Activated CD8-positive, alpha-beta memory T cell treated with anti-CD3 and anti-CD28 coated beads for 48 hours (primary cell): ENCODE measurements at regions not wholly inside any gene's neighbourhood (a gene's known extent, or its start where the extent isn't known, plus 50 kb on each side); places are given as distances from the start of the nearest gene placed in this dataset.
"Not testable (repeated sequence)": the region's sequence is repeated elsewhere in the genome, so short reads cannot be mapped to it uniquely, and the experiment has no call there.

Experiments
- DNase-seq, 3 experiments: peaks; one replicate each; pipeline ENCODE4 v3.0.0-alpha.2; 2020; ENCODE audit warnings: low read depth in 2 of 3, low spot score in 2 of 3

DNA sequence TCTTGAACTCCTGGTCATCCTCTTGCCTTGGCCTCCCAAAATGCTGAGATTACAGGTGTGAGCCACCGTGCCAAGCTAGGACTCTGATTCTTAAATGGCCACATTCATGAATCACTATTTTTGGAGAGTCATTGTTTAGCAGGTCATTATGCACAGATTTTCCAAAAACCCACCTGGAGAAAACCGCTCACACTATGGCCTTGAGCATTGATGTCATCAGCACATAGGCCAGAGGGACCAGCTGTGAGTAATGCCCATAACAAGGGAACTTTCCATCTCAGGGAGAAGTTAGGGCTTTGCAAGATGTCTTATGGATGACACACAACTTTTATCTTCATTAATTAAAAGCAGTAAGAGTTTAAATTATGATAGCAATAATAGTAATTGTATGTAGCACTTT lies 86.4 kb upstream of the KIF5B start:
- DNase-seq: no peak

DNA sequence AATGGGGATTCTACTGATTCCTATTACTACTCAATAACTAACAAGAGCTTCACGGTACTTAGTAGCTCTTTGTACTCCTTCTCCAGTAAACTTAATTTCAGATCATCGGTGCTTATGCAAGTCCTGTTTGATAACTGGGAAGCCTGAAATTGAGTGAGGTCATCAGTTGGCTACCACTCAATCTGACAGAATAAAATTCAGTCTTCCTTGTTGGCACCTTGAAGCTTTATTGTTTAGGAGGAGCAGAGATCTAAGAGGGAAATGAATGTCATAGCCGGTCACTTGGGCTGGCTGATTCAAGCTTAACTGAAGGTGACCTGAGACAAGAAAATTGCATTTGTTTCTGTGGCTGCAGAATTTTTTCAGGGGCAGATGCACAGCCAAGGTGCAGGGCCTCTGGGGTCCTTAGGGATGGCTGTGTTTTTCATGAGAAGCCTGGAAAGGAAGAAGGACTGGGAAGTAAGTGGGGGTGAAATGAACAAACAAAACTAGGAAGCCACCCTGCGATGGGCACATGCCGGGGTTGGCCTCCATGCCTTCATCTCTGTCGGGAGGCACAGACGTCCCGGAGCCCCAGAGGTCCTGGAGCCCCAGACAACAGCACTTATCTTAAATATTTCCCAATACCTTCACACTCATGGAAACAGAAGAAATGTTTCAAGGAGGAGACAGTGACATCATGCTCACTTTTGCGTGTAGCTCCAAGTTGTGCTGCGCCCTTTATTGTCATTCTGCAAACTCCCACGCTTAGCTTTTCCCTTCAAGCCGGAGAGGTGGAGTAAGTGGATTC lies 85.0 kb upstream of the KIF5B start:
- DNase-seq: no peak

DNA sequence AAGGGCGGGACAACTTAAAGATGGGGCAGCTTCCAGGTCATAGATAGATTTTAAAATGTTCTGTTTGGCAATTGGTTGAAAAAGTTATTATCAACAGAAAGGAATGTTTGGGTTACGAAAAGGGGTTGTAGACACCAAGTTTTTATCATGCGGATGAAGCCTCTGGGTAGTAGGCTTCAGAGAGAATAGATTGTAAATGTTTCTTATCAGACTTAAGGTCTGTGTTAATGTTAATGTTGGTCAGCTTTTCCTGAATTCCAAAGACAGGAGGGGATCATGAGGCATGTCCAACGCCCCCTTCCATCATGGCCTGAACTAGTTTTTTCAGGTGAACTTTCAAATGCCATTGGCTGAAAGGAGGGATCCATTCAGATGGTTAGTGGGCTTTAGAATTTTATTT lies 84.2 kb upstream of the KIF5B start:
- no peak for DNase-seq

DNA sequence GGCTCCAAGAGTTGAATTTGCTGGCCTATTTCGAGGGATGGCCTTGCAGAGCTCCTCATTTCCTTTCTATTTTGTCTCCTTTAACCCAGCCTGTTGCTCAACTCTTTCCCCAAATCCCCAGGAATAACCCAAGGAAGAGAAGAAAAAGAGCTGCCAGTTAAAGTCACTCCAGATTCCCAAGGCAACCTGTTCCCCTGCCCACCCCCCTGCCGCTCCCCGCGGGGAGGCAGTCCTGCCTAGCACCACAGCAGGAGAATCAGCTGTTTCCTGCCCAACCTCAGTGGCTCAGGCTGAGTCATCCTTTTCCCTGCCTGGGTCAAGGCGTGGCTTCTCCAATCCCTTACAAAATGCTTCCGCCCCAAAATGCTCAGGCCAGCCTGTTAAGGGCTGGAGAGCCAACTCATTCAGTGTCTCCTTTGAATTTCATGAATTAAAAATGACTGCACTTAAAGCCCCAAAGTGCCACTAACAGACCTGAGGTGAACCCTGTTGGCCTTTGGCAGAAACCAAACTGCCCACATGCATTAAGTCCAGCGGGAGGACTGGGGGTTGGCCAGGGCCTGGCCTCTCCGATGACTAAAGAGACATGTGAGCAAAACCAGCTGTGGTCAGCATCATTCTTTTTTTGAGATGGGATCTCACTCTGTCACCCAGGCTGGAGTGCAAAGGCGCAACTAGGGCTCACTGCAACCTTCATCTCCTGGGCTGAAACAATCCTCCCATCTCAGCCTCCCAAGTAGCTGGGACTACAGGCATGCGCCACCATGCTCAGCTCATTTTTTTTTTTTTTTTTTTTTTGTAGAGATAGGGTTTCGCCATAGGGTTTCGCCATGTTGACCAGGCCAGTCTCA lies 83.2 kb upstream of the KIF5B start:
- DNase-seq: no peak

DNA sequence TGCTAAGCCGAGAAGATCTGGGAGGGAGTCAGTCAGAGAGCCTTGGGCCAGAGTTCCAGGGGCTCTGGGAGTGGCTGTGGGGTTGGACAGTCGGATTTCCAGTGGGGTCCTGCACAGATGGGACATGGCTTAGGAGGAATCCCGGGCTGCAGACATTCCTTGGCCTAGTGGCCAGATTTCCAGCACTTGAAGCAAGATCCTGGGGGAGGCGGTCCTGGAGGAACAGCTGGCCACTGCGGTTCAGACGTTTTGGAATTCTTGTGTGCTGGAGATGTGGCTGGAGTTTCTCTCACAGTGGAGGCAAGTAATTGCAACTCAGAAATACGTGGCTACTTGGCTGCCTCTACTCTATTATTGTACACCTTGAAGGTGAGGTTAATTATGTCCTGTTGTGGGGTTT lies 80.7 kb upstream of the KIF5B start:
- not testable (repeated sequence) for DNase-seq

DNA sequence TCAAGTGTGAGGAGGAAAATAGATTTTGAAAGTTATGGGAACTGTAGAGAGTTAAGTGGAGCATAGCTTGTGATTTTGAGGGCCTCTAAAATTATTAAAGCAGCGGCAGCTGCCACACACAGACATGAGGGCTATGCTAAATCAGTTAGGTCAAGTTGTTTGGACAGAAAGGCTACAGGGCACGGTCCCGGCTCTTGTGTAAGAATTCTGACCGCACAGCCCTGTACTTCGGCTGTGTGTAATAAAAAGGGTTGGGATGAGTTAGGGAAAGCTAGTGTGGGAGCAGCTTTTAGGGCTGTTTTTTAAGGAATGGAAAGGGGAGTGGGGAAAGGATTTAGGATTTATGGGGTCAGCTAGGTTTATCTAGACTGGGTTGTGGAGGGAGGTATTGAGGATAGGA lies 79.6 kb upstream of the KIF5B start:
- DNase-seq: not testable (repeated sequence)

DNA sequence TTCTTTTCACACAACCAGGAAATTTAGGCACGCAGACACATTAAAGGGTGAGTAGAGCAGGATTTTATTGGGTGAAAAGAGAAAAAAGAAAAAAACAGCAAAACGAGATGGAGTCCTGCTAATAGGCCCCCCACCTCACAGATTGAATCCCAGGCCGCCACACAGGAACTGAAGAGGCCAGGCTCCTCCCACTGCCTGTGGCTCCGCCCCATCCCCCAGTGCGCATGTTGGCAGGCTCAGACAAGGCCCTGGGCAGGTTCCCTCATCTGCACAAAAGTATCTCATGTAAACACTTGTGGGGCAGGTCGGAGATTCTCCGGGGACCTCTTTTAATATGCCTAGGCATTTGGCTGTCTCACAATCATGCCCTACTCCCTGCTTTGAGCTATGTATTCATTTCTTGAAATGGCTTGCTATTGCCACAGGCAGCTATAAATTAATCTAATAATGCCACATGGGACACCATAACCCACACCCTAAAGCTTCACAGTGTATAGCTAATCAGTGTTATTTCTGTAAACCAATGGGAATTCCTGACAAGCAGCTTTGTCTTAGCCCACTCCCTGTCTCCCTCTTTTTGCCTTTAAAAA lies 76.2 kb upstream of the KIF5B start:
- DNase-seq: no peak

DNA sequence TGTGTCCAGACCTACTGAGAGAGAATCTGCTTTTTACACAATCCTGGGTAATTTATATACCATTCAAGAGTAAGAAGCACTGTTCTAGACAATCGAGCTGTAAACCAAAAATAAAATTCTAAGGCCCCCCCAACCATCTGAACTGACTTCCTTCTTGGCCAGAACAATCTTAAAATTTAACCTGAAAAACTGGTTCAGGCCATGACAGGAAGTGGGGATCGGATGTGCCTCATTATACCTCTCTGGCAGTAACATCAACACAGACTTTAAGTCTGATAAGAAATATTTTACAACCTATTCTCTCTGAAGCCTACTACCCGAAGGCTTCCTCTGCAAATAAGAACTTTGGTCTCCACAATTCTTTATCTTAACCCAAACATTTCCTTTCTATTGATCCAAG lies 75.2 kb upstream of the KIF5B start:
- DNase-seq: no peak

DNA sequence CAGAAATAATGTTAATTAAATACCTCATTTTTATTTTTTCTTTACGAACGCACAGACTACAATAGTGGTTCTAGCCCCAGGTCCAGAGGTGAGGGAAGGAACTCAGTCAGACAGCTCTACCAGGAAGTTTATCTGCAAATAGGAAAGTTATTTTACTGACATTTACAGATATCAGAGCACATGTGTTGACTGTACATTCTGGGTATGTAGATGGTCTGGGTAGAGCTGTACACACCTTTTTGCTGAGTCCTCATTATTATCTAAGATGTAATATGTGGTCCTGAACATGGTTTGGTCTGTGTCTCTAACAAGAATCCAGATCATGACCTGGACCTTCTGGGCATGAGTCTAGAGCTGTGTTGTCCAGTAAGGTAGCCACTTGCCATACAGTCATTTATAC lies 74.6 kb upstream of the KIF5B start:
- no peak for DNase-seq

DNA sequence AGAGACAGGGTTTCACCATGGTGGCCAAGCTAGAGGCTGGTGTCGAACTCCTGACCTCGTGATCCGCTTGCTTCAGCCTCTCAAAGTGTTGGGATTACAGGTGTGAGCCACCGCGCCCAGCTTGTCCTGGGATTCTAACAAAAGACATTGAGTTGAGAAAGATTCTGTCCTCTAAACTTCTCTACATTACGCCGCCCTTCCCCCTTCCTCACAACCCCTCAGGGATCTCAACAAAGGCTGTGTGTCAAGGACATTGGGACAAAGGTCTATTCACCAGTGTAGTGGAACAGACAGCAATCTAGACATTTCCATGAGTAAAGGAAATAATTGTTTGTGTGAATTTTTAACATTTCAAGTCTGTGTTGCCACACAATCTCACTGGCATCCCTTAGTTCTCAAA lies 68.8 kb upstream of the KIF5B start:
- DNase-seq: no peak

DNA sequence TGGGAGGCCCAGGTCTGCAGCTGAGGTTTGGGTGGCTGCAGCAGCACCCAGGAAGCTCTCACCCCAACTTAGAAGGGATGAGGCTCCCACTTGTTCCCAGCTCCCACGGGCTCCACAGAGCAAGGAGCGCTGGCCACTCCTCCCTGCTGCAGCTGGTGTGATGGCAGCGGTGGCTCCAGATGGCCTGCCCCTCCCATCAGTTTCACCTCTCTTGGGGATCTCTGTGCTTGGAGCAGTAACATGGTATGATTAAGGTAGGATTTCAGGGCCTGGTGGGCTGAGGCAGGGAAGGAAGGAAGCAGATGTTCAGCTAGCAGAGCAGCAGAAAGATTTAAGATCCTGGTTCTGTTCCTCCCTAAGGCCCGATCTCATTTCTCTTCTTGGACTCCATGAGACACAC lies 66.8 kb upstream of the KIF5B start:
- no peak for DNase-seq

DNA sequence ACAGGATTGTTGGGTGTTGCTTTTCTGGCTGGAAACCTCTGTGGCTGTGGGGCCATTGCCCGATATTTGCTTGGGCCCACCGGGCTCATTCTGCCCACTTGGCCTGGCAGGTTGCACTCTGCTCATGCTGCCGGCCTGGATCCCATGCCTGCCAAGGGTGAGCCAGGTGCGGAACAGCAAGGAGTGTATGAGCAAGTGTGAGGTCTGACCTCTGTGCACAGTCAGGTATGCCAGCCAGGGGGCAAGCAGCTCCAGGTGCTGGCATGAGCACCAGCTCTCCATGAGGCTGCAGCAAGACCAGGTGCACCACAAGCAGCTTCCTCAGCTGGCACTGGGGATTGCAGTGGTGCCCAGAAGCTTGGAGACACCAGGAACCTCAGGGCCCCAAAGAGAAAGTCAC lies 65.4 kb upstream of the KIF5B start:
- DNase-seq: no peak

DNA sequence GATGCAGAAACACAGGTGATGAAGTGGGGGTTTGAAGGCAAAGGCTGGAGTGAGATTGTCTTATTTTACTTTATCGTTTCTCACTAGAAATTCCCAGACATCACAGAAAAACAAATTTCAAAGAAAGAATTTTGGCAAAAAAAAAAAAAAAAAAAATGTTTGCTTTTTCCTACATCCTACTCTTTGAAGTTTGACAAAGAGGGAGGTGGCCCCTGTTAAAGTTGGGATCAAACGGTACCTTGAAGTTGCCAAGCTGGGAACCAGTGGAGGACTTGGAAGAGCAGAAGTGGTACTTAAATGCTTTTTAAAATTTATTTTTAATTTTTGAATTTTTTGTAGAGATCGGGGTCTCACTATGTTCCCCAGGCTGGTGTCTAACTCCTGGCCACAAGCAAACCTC lies 63.9 kb upstream of the KIF5B start:
- no peak for DNase-seq

DNA sequence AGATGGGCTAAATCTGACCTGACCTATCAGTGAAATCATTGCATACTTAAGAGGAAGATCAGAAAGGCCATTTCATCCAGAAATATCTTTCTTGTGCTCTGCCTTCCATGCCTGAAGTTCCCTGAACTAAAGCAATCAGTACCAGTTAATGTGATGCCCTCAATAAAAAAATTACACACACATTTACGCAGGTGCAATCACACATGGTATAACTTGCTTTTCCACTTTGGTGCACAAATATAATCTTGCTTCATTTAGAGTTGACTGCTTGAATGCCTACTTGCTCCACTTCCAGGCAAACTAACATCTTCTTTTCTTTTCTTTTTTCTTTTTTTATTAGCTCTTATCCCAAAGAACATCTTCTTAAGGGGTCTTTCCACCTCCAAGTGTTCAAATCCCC lies 58.3 kb upstream of the KIF5B start:
- DNase-seq: no peak

DNA sequence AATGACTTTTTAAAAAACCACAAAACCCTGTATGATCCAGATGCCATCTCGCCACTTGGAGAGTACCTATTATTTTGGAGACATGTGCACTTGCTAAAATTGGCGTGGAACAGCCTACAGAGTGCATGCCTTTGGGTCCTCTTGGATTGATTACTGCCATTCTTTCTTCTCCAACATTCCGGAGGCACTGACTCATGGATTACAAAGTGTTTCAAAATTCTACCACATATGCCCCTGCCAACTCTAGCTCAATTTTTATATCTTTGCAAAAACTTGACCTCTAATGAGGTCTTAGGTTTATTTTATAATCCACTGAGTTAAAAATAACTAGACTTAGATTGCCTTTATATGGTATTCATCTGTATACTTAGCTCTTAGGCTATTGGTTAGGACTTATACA lies 55.8 kb upstream of the KIF5B start:
- DNase-seq: no peak

DNA sequence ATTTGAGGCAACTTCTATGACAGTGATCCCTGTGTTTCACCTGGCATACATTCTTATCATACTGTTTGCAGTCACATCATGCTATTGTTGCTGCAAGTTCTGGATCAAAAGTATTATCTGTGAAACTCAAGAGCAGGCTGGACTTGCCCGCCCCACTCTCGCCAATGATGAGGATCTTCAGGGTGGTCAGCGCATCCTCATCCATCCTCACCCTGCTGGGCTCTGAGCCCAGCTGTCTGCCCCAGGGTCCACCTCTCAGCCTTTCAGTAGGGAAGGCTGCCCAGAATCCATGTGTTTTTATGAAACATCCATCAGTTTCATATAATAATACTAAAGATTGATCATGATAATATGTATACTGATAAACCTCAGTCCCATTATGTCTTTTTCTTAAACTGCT lies 55.4 kb upstream of the KIF5B start:
- no peak for DNase-seq

DNA sequence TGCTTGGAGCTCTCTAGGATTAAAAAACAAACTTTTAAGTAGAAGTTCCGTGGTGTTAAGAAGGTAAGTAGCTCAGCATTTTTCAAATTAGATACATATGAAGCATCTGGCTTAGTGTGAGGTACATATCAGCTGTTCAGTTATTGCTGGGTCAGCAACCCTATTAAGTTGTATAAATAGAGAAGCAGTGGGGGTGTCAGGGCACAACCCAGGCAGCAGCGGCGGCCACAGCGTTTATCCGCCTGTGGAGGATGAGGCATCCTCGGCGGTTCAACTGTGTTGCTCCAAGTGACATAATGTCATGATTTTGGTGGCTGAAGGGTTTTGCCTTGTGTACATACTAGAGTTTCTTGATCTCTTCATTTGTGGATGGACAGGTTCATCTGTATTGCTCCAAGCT lies 54.6 kb upstream of the KIF5B start:
- no peak for DNase-seq

DNA sequence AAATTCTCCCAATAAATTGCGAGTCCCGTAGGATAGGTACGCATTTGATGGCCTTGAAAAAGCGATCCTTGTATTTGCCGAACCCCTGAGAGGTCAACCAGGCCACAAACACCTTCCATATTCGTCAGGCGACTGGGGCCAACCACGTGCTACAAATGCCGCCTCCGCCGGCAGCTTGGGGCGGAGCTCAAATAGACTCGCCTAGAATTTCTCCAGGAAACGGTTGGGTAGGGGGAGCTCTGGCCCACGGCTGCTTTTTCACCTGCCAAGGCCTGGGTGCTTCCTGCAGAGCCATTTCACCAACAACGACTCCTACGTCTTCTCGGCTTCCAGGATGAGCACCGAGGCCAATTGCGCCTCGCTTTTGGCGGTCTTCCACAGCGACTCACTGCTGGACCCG lies 53.4 kb upstream of the KIF5B start:
- no peak for DNase-seq
